ENCODE measurements at regions not wholly inside any gene's neighbourhood (a gene's known extent, or its start where the extent isn't known, plus 50 kb on each side); places are given as distances from the start of the nearest gene placed in this dataset.

GRCh38 chr2:60377825-60378224 is 175.6 kb downstream of the BCL11A start:
- Mint-ChIP-seq H3K4me1 (ENCODE audit: unreplicated experiment) (peaks cover 21% of the 10 kb centered on the region), H3K36me3 (ENCODE audit: low read depth, unreplicated experiment) (no peaks in the 10 kb centered on the region), H3K27ac (ENCODE audit: unreplicated experiment) (no peak overlapping the region)

GRCh38 chr2:60376252-60376651 is 177.2 kb downstream of the BCL11A start:
- Mint-ChIP-seq H3K4me3 (ENCODE audit: unreplicated experiment) (no peak overlapping the region), H3K4me1 (ENCODE audit: unreplicated experiment) (peaks cover 20% of the 10 kb centered on the region), H3K9me3 (ENCODE audit: unreplicated experiment) (no peaks in the 10 kb centered on the region), H3K27me3 (ENCODE audit: unreplicated experiment) (no peaks in the 10 kb centered on the region), H3K36me3 (ENCODE audit: low read depth, unreplicated experiment) (no peaks in the 10 kb centered on the region), H3K27ac (ENCODE audit: unreplicated experiment) (no peak overlapping the region)
- TF ChIP-seq CTCF (IDR thresholded peaks at IDR 0.05; ENCODE audit: unreplicated experiment), result no peak
- DNase-seq (ENCODE audit: low spot score), result no peak

More at GRCh38 chr2:60377825-60378224, 175.6 kb downstream of the BCL11A start:
- no peaks in the 10 kb centered on the region for H3K9me3 Mint-ChIP-seq (ENCODE audit: unreplicated experiment)
- no peak overlapping the region for H3K4me3 Mint-ChIP-seq (ENCODE audit: unreplicated experiment)
- H3K27me3 Mint-ChIP-seq (ENCODE audit: unreplicated experiment), result peaks cover 2% of the 10 kb centered on the region
- TF ChIP-seq CTCF (IDR thresholded peaks at IDR 0.05; ENCODE audit: unreplicated experiment), result no peak
- DNase-seq (ENCODE audit: low spot score), result no peak

GRCh38 chr2:60371681-60372080 is 181.8 kb downstream of the BCL11A start:
- Mint-ChIP-seq H3K36me3 (ENCODE audit: low read depth, unreplicated experiment) (no peaks in the 10 kb centered on the region), H3K4me3 (ENCODE audit: unreplicated experiment) (no peak overlapping the region), H3K27me3 (ENCODE audit: unreplicated experiment) (peaks cover 3% of the 10 kb centered on the region), H3K4me1 (ENCODE audit: unreplicated experiment) (peaks cover 28% of the 10 kb centered on the region), H3K9me3 (ENCODE audit: unreplicated experiment) (no peaks in the 10 kb centered on the region), H3K27ac (ENCODE audit: unreplicated experiment) (no peak overlapping the region)
- DNase-seq (ENCODE audit: low spot score), result no peak
- no peak for TF ChIP-seq CTCF (IDR thresholded peaks at IDR 0.05; ENCODE audit: unreplicated experiment)

GRCh38 chr2:60371219-60371618 is 182.2 kb downstream of the BCL11A start:
- DNase-seq (ENCODE audit: low spot score), result no peak
- Mint-ChIP-seq H3K27ac (ENCODE audit: unreplicated experiment) (no peak overlapping the region), H3K4me1 (ENCODE audit: unreplicated experiment) (peaks cover 29% of the 10 kb centered on the region), H3K4me3 (ENCODE audit: unreplicated experiment) (no peak overlapping the region), H3K36me3 (ENCODE audit: low read depth, unreplicated experiment) (no peaks in the 10 kb centered on the region), H3K27me3 (ENCODE audit: unreplicated experiment) (peaks cover 3% of the 10 kb centered on the region), H3K9me3 (ENCODE audit: unreplicated experiment) (no peaks in the 10 kb centered on the region)
- no peak for TF ChIP-seq CTCF (IDR thresholded peaks at IDR 0.05; ENCODE audit: unreplicated experiment)

- peaks cover 29% of the 10 kb centered on the region for H3K4me1 Mint-ChIP-seq (ENCODE audit: unreplicated experiment)
- H3K36me3 Mint-ChIP-seq (ENCODE audit: low read depth, unreplicated experiment), result no peaks in the 10 kb centered on the region
- DNase-seq (ENCODE audit: low spot score), result no peak
- H3K27me3 Mint-ChIP-seq (ENCODE audit: unreplicated experiment), result peaks cover 3% of the 10 kb centered on the region
- H3K9me3 Mint-ChIP-seq (ENCODE audit: unreplicated experiment), result no peaks in the 10 kb centered on the region
- H3K27ac Mint-ChIP-seq (ENCODE audit: unreplicated experiment), result no peak overlapping the region
- TF ChIP-seq CTCF (IDR thresholded peaks at IDR 0.05; ENCODE audit: unreplicated experiment), result no peak
- H3K4me3 Mint-ChIP-seq (ENCODE audit: unreplicated experiment), result no peak overlapping the region
Observed at GRCh38 chr2:60370814-60371213, 182.6 kb downstream of the BCL11A start.
